ENCODE measurements at regions not wholly inside any gene's neighbourhood (a gene's known extent, or its start where the extent isn't known, plus 50 kb on each side); places are given as distances from the start of the nearest gene placed in this dataset.
A peak's percentile ranks its signal among the peaks of the same experiment; 100 is the strongest.

DNA sequence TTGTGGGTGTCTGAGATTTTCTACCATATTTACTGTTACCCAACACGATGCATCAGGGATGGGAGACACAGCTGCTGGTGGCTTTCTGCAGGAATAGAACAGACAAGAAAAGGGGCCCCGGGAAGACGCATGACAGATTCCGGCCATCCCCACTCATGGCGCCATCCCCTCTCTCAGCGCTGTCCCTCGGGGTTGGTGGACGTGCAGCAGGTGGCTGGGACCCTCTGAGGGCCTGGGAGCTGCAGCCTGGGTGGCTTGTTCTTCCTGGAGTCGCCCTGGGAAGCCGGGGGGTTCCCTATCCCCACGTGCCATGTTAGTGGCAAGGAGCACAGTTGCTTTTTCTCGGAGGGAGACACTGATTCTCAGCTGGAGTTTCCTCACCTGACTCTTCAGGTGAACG is 1123.3 kb downstream of the BRD1 start:
- Histone ChIP-seq H3K9me3 (ENCODE audit: control insufficient read depth, insufficient read depth, low read length) (no peaks in the 10 kb centered on the region), H3K4me3 (ENCODE audit: low read length) (no peak overlapping the region), H3K27me3 (ENCODE audit: control insufficient read depth, insufficient read depth, low read length) (no peaks in the 10 kb centered on the region), H3K4me1 (ENCODE audit: control insufficient read depth, insufficient read depth, low read length) (no peaks in the 10 kb centered on the region), H3K27ac (ENCODE audit: low read length) (no peak overlapping the region), H3K36me3 (ENCODE audit: control insufficient read depth, insufficient read depth, low read length) (no peaks in the 10 kb centered on the region)
- Mint-ChIP-seq H3K9me3 (no peaks in the 10 kb centered on the region), H3K27ac (no peak overlapping the region), H3K4me1 (no peaks in the 10 kb centered on the region), H3K27me3 (ENCODE audit: low read depth in 2 of 2) (no peaks in the 10 kb centered on the region), H3K36me3 (no peaks in the 10 kb centered on the region), H3K4me3 (no peak overlapping the region)
- TF ChIP-seq, protein P1, sequence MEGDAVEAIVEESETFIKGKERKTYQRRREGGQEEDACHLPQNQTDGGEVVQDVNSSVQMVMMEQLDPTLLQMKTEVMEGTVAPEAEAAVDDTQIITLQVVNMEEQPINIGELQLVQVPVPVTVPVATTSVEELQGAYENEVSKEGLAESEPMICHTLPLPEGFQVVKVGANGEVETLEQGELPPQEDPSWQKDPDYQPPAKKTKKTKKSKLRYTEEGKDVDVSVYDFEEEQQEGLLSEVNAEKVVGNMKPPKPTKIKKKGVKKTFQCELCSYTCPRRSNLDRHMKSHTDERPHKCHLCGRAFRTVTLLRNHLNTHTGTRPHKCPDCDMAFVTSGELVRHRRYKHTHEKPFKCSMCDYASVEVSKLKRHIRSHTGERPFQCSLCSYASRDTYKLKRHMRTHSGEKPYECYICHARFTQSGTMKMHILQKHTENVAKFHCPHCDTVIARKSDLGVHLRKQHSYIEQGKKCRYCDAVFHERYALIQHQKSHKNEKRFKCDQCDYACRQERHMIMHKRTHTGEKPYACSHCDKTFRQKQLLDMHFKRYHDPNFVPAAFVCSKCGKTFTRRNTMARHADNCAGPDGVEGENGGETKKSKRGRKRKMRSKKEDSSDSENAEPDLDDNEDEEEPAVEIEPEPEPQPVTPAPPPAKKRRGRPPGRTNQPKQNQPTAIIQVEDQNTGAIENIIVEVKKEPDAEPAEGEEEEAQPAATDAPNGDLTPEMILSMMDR (IDR thresholded peaks at IDR 0.05): no peak
- 86% methylated on average over 13 of the region's 13 CpGs for WGBS (ENCODE audit: insufficient coverage)
- ATAC-seq (no peak), DNase-seq (no peak)
- intact Hi-C loops (cut with micrococcal nuclease): no loop called here

DNA sequence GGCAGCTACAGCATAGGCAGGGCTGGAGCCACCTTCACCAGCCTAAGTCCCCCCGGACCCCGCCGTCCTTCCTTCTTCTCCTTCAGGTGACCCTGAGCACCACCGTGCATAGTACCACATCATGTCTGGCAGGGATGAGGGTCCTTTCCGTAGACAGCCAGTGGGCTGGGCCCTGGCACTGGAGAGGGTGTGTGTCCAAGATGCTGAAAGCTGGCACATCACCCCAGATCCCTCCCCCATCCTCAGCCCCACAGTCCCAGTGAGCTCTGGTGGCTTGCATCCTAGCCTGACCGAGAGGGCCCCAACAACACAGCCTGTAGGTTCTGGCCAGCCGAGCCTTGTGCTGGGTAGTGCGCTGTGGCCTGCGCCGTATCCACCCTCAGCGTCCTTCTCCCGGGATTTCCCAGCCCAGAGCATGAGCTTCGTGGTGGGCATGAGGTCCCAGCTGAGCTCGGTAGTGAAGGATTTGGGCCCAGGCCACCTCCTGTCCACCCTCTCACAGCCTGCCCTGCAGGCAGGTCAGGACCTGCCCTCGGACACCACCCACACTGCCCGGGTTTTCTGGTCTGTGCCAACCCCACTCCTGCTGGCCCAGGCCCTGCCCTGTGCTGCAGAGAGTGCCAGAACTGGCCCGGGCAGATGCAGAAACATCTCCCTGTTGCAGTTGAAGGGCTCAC is 1124.3 kb downstream of the BRD1 start:
- 93% methylated on average over 17 of the region's 17 CpGs for WGBS (ENCODE audit: insufficient coverage)
- no peaks in the 10 kb centered on the region for H3K9me3 Mint-ChIP-seq

DNA sequence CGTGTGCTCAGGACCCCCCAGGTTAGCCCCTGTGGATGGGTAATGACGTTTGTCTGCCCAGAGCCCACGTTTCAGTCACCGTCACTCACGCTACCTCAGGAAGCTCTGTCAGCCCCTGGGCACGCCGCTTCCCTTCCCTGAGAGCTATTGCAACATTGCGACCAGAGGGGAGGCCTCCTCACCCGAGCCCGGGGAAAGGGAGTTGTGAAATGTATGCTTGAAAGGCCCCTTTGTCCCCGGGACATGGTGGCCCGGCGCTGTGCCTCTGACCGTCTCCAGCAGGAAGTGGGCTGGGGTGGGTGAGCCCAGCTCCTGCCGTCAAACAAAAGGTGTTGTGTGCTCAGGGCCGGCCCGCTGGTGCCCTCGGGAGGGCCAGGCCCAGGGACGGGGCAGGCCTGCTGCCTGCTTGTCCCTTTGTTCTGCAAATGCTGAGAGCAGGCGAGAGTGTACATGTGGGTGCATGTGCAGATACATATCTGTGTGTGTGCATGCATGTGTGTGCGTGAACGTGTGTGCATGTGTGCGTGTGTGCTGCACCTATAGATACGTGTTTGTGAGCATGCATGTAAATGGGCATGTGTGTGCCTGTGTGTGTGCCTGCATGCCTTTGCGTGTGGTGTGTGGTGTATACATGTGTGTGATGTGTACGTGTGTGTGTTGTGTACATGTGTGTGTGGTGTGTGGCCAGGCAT is 1125.0 kb downstream of the BRD1 start:
- WGBS (ENCODE audit: insufficient coverage): 44% methylated on average over 26 of the region's 26 CpGs
- Histone ChIP-seq H3K36me3 (ENCODE audit: control insufficient read depth, insufficient read depth, low read length) (no peaks in the 10 kb centered on the region), H3K27me3 (ENCODE audit: control insufficient read depth, insufficient read depth, low read length) (no peaks in the 10 kb centered on the region), H3K27ac (ENCODE audit: low read length) (no peak overlapping the region), H3K4me3 (ENCODE audit: low read length) (no peak overlapping the region), H3K9me3 (ENCODE audit: control insufficient read depth, insufficient read depth, low read length) (no peaks in the 10 kb centered on the region), H3K4me1 (ENCODE audit: control insufficient read depth, insufficient read depth, low read length) (no peaks in the 10 kb centered on the region)
- TF ChIP-seq, protein P1 (IDR thresholded peaks at IDR 0.05): no peak
- intact Hi-C loops (cut with micrococcal nuclease): no loop called here
- H3K36me3 Mint-ChIP-seq: no peaks in the 10 kb centered on the region
- H3K4me3 Mint-ChIP-seq: no peak overlapping the region
- no peaks in the 10 kb centered on the region for H3K4me1 Mint-ChIP-seq
- ATAC-seq (peak in 1 of 3 donors; percentile 2), DNase-seq (no peak)
- H3K27ac Mint-ChIP-seq: no peak overlapping the region
- no peaks in the 10 kb centered on the region for H3K27me3 Mint-ChIP-seq (ENCODE audit: low read depth in 2 of 2)
- no peaks in the 10 kb centered on the region for H3K9me3 Mint-ChIP-seq

More for the DNA sequence above, 1124.3 kb downstream of the BRD1 start:
- Histone ChIP-seq H3K27ac (ENCODE audit: low read length) (no peak overlapping the region), H3K9me3 (ENCODE audit: control insufficient read depth, insufficient read depth, low read length) (no peaks in the 10 kb centered on the region), H3K4me1 (ENCODE audit: control insufficient read depth, insufficient read depth, low read length) (no peaks in the 10 kb centered on the region), H3K4me3 (ENCODE audit: low read length) (no peak overlapping the region), H3K36me3 (ENCODE audit: control insufficient read depth, insufficient read depth, low read length) (no peaks in the 10 kb centered on the region), H3K27me3 (ENCODE audit: control insufficient read depth, insufficient read depth, low read length) (no peaks in the 10 kb centered on the region)
- ATAC-seq (no peak), DNase-seq (no peak)
- H3K36me3 Mint-ChIP-seq: no peaks in the 10 kb centered on the region
- TF ChIP-seq, protein P1 (IDR thresholded peaks at IDR 0.05): no peak
- no peak overlapping the region for H3K4me3 Mint-ChIP-seq
- intact Hi-C loops (cut with micrococcal nuclease): no loop called here
- no peaks in the 10 kb centered on the region for H3K27me3 Mint-ChIP-seq (ENCODE audit: low read depth in 2 of 2)
- H3K27ac Mint-ChIP-seq: no peak overlapping the region
- H3K4me1 Mint-ChIP-seq: no peaks in the 10 kb centered on the region
